HG02678 (cell line): ENCODE measurements at regions not wholly inside any gene's neighbourhood (a gene's known extent, or its start where the extent isn't known, plus 50 kb on each side); places are given as distances from the start of the nearest gene placed in this dataset.

Experiments
- ATAC-seq: cut with Tn5 transposase; IDR thresholded peaks from one replicate; pipeline ENCODE4 v1.9.1; 2021; ENCODE audit warnings: mild to moderate bottlenecking, moderate library complexity; ENCODE audit not compliant: unreplicated experiment

- no peak for ATAC-seq
Measured at GRCh38 chr4:63528256-63528991, 880.8 kb downstream of the TECRL start.

- ATAC-seq, result no peak
Measured at GRCh38 chr4:63526251-63526650, 883.0 kb downstream of the TECRL start.

- ATAC-seq, result no peak
Measured at GRCh38 chr4:63524764-63525163, 884.5 kb downstream of the TECRL start.

- no peak for ATAC-seq
Measured at GRCh38 chr4:63505714-63506460, 903.4 kb downstream of the TECRL start.

- ATAC-seq, result no peak
Measured at GRCh38 chr4:63493265-63493664, 916.0 kb downstream of the TECRL start.

- no peak for ATAC-seq
Measured at GRCh38 chr4:63492515-63492914, 916.7 kb downstream of the TECRL start.

- no peak for ATAC-seq
Measured at GRCh38 chr4:63464393-63464792, 944.9 kb downstream of the TECRL start.

- no peak for ATAC-seq
Measured at GRCh38 chr4:63460075-63460474, 949.2 kb downstream of the TECRL start.

GRCh38 chr4:63459329-63459728 lies 949.9 kb downstream of the TECRL start:
- ATAC-seq, result no peak

GRCh38 chr4:63458010-63458409 lies 951.2 kb downstream of the TECRL start:
- ATAC-seq, result no peak

- no peak for ATAC-seq
Measured at GRCh38 chr4:63440236-63440635, 969.0 kb downstream of the TECRL start.

- ATAC-seq, result no peak
Measured at GRCh38 chr4:63430105-63430504, 979.1 kb downstream of the TECRL start.

- no peak for ATAC-seq
Measured at GRCh38 chr4:63396269-63396668, 1013.0 kb downstream of the TECRL start.

GRCh38 chr4:63393544-63393943 lies 1015.7 kb downstream of the TECRL start:
- no peak for ATAC-seq

GRCh38 chr4:63379750-63380522 lies 1029.3 kb downstream of the TECRL start:
- ATAC-seq, result no peak

GRCh38 chr4:63371001-63371400 lies 1038.2 kb downstream of the TECRL start:
- no peak for ATAC-seq

GRCh38 chr4:63361628-63362027 lies 1047.6 kb downstream of the TECRL start:
- no peak for ATAC-seq

GRCh38 chr4:63361066-63361465 lies 1048.2 kb downstream of the TECRL start:
- ATAC-seq, result no peak

GRCh38 chr4:63349674-63350025 lies 1059.6 kb downstream of the TECRL start:
- ATAC-seq, result no peak

- no peak for ATAC-seq
Measured at GRCh38 chr4:63348735-63349673, 1060.2 kb downstream of the TECRL start.

GRCh38 chr4:63325140-63325539 lies 1084.1 kb downstream of the TECRL start:
- no peak for ATAC-seq
